Natural killer cell treated with Interleukin-12 subunit alpha and Interleukin-12 subunit beta and Interleukin-15 and Interleukin-18, amount 100 ng/mL, for 72 hours (primary cell): ENCODE measurements at regions not wholly inside any gene's neighbourhood (a gene's known extent, or its start where the extent isn't known, plus 50 kb on each side); places are given as distances from the start of the nearest gene placed in this dataset.
A peak's percentile ranks its signal among the peaks of the same experiment; 100 is the strongest.
"Not testable (repeated sequence)": the region's sequence is repeated elsewhere in the genome, so short reads cannot be mapped to it uniquely, and the experiment has no call there.

ENCODE experiments used
- ATAC-seq, 2 donors: fragments of 150-1000 bp; cut with Tn5 transposase in 1 of 2; sonication (Bioruptor Pico), chemical (Tn5 transposase) in 1 of 2; 2 replicates each; pipeline ENCODE4 v1.10.0; 2021
- DNase-seq: peaks from one replicate; pipeline ENCODE4 v3.0.0; 2022; ENCODE audit warnings: low spot score
- H3K27ac Mint-ChIP-seq, 2 donors: 1 replicate in 1 of 2; 2 replicates in 1 of 2; pipeline ENCODE4 v1.8.0; 2022; ENCODE audit warnings: mixed read lengths in 2 of 2, mild to moderate bottlenecking in 1 of 2, moderate library complexity in 1 of 2
- H3K27me3 Mint-ChIP-seq, 2 donors: 1 replicate in 1 of 2; 2 replicates in 1 of 2; pipeline ENCODE4 v1.8.0; 2022; ENCODE audit warnings: mixed read lengths in 2 of 2
- H3K36me3 Mint-ChIP-seq: one replicate; pipeline ENCODE4 v1.8.0; 2022; ENCODE audit warnings: mixed read lengths
- H3K4me1 Mint-ChIP-seq, 2 donors: 1 replicate in 1 of 2; 2 replicates in 1 of 2; pipeline ENCODE4 v1.8.0; 2022; ENCODE audit warnings: low read depth in 2 of 2, mixed read lengths in 2 of 2, mild to moderate bottlenecking in 1 of 2
- H3K4me3 Mint-ChIP-seq: one replicate; pipeline ENCODE4 v1.8.0; 2022; ENCODE audit warnings: mixed read lengths
- H3K9me3 Mint-ChIP-seq: 2 replicates; pipeline ENCODE4 v1.8.0; 2022; ENCODE audit warnings: mixed read lengths

DNA sequence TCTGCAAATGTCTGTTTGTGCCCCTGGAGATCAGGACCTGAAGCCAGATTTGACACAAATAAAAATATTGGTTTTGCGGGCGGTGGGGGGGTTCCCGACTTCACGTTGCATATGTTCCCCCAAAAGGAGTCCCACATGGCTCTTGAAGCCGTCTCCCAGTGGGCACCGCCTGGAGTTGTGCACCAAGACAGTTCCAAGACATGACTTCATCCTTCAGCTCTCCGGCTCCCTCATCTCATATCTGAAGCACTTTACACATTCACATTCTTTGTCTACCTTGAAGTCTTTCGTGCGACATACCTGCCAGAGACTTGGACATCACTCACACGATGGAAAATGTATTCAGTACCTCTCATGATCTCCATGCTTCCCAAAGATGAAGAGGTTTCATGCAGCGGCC lies 362.8 kb upstream of the FOXK1 start:
- peaks cover 4% of the 10 kb centered on the region in 2 donors for H3K27me3 Mint-ChIP-seq
- no peak for ATAC-seq
- H3K9me3 Mint-ChIP-seq: peaks cover 3% of the 10 kb centered on the region

DNA sequence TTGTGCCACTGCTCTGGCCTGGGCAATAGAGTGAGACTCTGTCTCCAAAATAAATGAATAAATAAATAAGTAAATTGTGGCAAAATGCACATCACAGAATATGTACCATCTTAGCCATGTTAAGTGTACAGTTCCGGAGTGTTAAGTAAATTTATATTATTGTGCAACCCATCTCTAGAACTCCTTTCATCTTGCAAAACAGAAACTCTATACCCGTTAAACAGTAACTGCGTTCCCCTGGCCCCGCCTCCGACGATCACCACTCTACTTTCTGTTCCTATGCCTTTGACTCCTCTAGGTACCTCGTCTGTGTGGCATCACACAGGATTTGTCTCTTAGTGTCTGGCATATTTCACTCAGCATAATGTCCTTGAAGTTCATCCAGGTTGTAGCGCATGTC lies 356.4 kb upstream of the FOXK1 start:
- no peak for DNase-seq
- H3K36me3 Mint-ChIP-seq: no peaks in the 10 kb centered on the region
- no peak for ATAC-seq
- no peak overlapping the region for H3K4me3 Mint-ChIP-seq
- no peaks in the 10 kb centered on the region for H3K27me3 Mint-ChIP-seq
- H3K9me3 Mint-ChIP-seq: no peaks in the 10 kb centered on the region
- no peaks in the 10 kb centered on the region for H3K4me1 Mint-ChIP-seq
- no peak overlapping the region for H3K27ac Mint-ChIP-seq

More for the DNA sequence above, 362.8 kb upstream of the FOXK1 start:
- no peak overlapping the region for H3K27ac Mint-ChIP-seq
- H3K36me3 Mint-ChIP-seq: no peaks in the 10 kb centered on the region
- no peaks in the 10 kb centered on the region for H3K4me1 Mint-ChIP-seq
- DNase-seq: no peak
- no peak overlapping the region for H3K4me3 Mint-ChIP-seq

DNA sequence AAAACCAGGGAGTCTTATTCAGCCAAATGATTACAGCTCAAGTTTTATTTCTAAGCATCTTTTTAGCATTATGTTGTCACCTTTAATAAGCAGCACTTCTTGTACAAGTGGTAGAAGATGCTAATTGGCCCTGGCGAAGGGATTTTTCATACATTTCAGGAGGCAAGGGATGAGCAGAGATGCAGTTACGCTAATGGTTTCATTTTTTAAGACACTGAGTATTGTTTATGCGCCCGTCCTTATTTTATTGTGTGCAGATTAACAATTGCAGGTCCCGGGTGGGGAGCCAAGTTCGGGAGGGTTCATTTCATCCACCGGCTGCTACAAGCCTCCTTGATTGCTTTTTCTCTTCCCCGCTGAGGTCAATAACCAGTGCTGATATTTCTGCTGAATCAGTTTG lies 350.4 kb upstream of the FOXK1 start:
- no peaks in the 10 kb centered on the region for H3K36me3 Mint-ChIP-seq
- no peaks in the 10 kb centered on the region for H3K9me3 Mint-ChIP-seq
- peaks cover 3 to 7% of the 10 kb centered on the region in 2 donors for H3K27me3 Mint-ChIP-seq
- H3K27ac Mint-ChIP-seq: no peak overlapping the region
- ATAC-seq (no peak), DNase-seq (no peak)
- no peak overlapping the region for H3K4me3 Mint-ChIP-seq
- no peaks in the 10 kb centered on the region for H3K4me1 Mint-ChIP-seq

DNA sequence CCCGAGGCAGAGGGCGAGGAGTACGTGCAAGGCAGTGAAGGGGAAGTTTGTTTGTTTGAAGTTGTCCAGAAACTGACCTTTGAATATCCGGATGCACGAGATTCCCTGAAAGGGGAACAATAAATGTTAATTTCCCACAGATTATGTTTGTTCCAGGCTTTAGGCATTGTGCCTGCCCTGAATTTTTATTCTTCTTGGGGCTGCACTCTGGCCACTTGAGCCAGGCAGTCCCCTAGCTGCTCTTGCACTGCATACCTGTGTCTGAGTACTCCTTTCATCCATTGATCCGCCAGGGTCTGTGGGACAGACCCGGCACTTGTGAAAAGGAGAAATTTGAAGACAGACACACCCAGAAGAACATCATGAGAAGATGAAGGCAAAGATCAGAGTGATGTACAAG lies 343.5 kb upstream of the FOXK1 start:
- Mint-ChIP-seq H3K36me3 (no peaks in the 10 kb centered on the region), H3K4me1 (no peaks in the 10 kb centered on the region), H3K27me3 (peaks cover 3 to 7% of the 10 kb centered on the region in 2 donors), H3K27ac (no peak overlapping the region), H3K9me3 (peaks cover 4% of the 10 kb centered on the region), H3K4me3 (no peak overlapping the region)
- DNase-seq (no peak), ATAC-seq (no peak)

DNA sequence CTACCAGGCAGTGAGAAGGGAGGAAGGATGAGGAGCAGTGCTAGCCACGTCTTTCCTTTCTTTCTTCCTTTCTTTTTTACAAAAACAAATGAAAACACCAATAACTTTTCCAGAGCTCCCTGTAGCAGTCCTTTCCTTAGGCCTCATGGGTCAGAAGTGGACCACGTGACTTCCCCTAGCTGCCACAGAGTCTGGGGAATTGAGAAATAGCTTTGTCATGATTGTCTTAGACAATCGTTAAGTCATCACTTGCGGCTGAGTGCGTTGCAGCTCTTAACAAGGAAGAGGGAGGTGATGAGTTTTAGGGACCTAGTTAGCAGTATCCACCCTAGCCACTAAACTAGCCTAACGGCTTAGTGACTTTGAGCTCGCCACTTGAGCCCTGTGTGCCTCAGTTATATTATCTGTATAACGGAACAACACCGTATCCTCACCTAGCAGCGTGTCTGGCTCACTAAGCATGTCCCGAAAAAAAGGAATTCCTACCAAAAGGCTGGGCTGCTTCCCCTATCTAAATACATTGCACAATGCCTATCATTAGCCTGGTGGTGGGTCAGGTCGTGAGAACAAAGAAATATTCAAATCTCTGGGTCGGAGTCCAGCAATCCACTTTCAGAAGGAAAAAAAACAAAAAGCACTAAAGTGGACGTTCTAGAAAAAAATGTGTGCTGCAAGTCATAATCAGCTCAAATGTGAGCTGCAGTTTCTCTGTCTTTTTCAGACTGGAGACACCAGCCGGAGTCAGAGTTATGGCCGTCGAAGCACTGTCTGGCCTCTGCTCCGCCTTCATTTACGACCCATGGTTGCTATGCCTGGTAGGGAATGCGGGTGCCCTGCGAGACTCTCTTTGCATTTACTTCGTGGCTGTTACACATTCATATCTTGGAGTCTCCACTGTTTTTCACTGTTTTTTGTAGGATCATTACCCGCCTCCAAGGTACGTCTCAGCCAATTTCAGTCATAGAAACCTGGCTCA lies 338.5 kb upstream of the FOXK1 start:
- peaks cover 0 to 3% of the 10 kb centered on the region in 2 donors for H3K27me3 Mint-ChIP-seq
- DNase-seq (no peak), ATAC-seq (no peak)
- H3K4me3 Mint-ChIP-seq: no peak overlapping the region
- peaks cover 7% of the 10 kb centered on the region for H3K9me3 Mint-ChIP-seq
- H3K36me3 Mint-ChIP-seq: peaks cover 5% of the 10 kb centered on the region
- no peak overlapping the region for H3K27ac Mint-ChIP-seq
- no peaks in the 10 kb centered on the region for H3K4me1 Mint-ChIP-seq

DNA sequence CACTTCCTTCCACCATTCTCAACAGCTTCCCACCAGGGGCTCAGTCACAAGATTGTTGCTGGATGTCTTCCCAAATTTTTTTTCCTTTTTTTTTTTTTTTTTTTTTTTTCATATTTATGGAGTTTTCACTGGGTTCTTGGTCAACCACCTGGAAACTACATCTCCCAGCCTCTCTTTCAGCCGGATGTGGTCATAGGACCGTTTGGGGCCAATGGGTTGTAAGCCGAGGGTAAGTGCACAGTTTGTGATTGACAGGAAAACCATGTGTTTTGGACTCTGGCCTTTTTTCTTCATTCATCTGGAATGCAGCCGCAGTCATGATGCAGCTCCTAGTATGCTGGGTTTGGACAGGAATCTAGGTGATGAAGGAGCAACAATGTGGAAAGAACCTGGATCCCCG lies 337.1 kb upstream of the FOXK1 start:
- no peak for ATAC-seq
- peaks cover 3 to 8% of the 10 kb centered on the region in 2 donors for H3K27me3 Mint-ChIP-seq
- no peaks in the 10 kb centered on the region for H3K4me1 Mint-ChIP-seq
- no peak overlapping the region for H3K4me3 Mint-ChIP-seq
- DNase-seq: no peak
- H3K36me3 Mint-ChIP-seq: peaks cover 5% of the 10 kb centered on the region
- H3K9me3 Mint-ChIP-seq: peaks cover 7% of the 10 kb centered on the region
- H3K27ac Mint-ChIP-seq: no peak overlapping the region

DNA sequence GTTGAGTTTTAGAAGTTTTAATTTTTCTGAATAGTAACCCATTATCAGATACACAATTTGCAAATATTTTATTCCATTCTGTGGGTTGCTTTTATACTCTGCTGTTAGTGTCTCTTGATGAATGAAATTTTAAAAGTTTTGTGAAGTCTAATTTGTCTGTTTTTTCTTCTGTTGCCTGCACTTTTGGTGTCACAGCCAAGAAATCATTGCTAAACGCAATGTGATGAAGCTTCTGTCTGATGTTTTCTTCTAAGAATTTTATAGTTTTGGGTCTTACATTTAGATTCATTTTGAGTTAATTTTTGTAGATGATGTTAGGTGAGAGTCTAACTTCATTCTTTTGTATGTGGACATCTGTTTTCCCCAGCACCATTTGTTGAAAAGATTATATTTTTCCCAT lies 330.0 kb upstream of the FOXK1 start:
- H3K27me3 Mint-ChIP-seq: peaks cover 6 to 8% of the 10 kb centered on the region in 2 donors
- no peak for DNase-seq
- no peak overlapping the region for H3K27ac Mint-ChIP-seq
- H3K9me3 Mint-ChIP-seq: no peaks in the 10 kb centered on the region
- H3K4me3 Mint-ChIP-seq: no peak overlapping the region
- no peak for ATAC-seq
- no peaks in the 10 kb centered on the region for H3K36me3 Mint-ChIP-seq
- no peaks in the 10 kb centered on the region for H3K4me1 Mint-ChIP-seq

DNA sequence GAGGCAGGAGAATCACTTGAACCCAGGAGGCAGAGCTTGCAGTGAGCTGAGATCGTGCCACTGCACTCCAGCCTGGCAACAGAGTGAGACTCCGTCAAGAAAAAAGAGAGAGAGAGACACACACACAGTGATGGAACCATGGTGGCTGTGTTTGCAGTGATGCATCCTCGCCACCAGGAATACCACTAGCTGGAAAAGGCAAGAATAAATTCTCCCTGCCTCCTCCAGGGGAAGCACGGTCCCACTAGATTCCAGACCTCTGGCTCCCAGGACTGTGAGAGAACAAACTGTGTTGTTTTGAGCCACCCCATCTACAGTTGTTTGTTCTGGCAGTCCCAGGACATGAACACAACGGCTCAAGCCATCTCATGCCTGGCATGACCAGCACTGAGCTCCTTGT lies 320.3 kb upstream of the FOXK1 start:
- H3K27ac Mint-ChIP-seq: no peak overlapping the region
- no peaks in the 10 kb centered on the region for H3K36me3 Mint-ChIP-seq
- H3K4me3 Mint-ChIP-seq: no peak overlapping the region
- H3K4me1 Mint-ChIP-seq: no peaks in the 10 kb centered on the region
- ATAC-seq (no peak), DNase-seq (no peak)
- peaks cover 0 to 6% of the 10 kb centered on the region in 2 donors for H3K27me3 Mint-ChIP-seq
- no peaks in the 10 kb centered on the region for H3K9me3 Mint-ChIP-seq

DNA sequence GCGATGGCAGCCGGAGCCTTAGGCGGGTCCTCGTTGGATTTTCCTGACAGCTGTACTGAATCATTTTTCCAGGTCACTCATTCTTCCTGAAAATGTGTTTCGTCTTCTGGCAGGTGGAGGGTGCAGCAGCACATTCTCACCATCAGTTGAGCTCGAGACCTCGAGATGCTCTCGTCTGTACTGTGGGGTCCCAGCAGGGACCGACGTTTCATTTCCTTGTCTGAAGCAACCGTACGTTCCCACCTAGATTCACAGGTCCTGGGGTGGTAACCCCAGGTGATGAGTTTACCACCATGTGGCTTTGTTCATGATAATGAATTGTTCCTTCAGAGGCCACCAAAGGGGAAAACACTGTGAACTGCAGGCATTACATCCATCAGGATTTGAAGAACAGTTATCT lies 298.5 kb upstream of the FOXK1 start:
- H3K4me3 Mint-ChIP-seq: no peak overlapping the region
- ATAC-seq: no peak
- no peak overlapping the region for H3K27ac Mint-ChIP-seq
- peaks cover 0 to 7% of the 10 kb centered on the region in 2 donors for H3K27me3 Mint-ChIP-seq
- H3K36me3 Mint-ChIP-seq: no peaks in the 10 kb centered on the region
- no peaks in the 10 kb centered on the region for H3K4me1 Mint-ChIP-seq
- no peak for DNase-seq
- H3K9me3 Mint-ChIP-seq: peaks cover 6% of the 10 kb centered on the region

DNA sequence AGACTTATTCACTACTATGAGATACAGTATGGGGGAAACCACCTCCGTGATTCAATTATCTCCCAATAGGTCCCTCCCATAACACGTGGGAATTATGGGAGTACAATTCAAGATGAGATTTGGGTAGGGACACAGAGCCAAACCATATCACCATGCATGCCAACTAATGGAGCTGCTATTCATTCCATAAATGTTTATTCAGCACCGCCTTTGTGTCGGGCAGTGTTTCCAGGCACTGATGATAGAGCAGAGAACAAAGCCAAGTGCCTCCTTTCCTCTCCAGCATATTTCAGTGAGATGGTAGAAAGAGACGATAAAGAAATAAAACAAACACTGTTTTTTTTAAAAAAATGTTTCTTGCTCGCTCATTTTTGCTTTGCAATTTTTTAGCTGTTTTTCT lies 295.9 kb upstream of the FOXK1 start:
- no peaks in the 10 kb centered on the region for H3K4me1 Mint-ChIP-seq
- no peaks in the 10 kb centered on the region for H3K36me3 Mint-ChIP-seq
- no peak overlapping the region for H3K27ac Mint-ChIP-seq
- no peak for ATAC-seq
- H3K9me3 Mint-ChIP-seq: peaks cover 6% of the 10 kb centered on the region
- no peak for DNase-seq
- H3K4me3 Mint-ChIP-seq: no peak overlapping the region
- H3K27me3 Mint-ChIP-seq: peaks cover 9 to 10% of the 10 kb centered on the region in 2 donors

DNA sequence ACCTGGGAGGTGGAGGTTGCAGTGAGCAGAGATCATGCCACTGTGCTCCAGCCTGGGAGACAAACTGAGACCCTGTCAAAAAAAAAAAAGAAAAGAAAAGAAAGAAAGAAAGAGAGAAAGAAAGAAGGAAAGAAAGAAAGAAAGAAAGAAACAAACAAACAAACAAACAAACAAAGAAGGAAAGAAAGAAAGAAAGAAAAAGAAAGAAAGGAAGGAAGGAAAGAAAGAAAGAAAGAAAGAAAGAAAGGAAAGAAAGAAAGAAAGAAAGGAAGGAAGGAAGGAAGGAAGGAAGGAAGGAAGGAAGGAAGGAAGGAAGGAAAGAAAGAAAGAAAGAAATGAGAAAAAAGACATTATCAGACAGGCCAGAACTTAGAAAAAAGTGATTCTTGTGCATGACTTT lies 291.0 kb upstream of the FOXK1 start:
- not testable (repeated sequence) for H3K27ac Mint-ChIP-seq, H3K4me1 Mint-ChIP-seq, ATAC-seq, H3K9me3 Mint-ChIP-seq, DNase-seq, H3K4me3 Mint-ChIP-seq, H3K36me3 Mint-ChIP-seq
- peaks cover 7 to 20% of the 10 kb centered on the region in 2 donors for H3K27me3 Mint-ChIP-seq

DNA sequence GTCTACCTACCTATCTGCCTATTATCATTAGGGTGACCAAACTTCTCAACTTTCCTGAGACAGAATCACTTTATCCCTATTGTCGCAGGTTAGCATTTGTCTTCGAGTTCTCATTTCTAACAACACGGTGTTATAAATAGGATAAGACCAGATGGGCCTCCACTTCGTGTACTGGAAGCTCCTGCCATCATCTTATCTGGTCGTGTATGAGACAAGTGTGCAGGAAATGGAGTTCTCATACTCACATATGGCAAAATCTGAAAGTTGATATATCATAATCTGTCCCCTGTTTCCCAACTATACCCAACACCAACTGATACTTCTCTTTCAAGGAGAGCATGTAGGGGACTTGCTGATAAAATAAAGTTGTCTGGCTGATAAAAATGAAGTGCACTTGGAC lies 287.4 kb upstream of the FOXK1 start:
- no peaks in the 10 kb centered on the region for H3K4me1 Mint-ChIP-seq
- H3K4me3 Mint-ChIP-seq: no peak overlapping the region
- DNase-seq: no peak
- H3K27ac Mint-ChIP-seq: no peak overlapping the region
- ATAC-seq: no peak
- peaks cover 3% of the 10 kb centered on the region for H3K9me3 Mint-ChIP-seq
- H3K36me3 Mint-ChIP-seq: no peaks in the 10 kb centered on the region
- H3K27me3 Mint-ChIP-seq: peaks cover 11 to 20% of the 10 kb centered on the region in 2 donors

DNA sequence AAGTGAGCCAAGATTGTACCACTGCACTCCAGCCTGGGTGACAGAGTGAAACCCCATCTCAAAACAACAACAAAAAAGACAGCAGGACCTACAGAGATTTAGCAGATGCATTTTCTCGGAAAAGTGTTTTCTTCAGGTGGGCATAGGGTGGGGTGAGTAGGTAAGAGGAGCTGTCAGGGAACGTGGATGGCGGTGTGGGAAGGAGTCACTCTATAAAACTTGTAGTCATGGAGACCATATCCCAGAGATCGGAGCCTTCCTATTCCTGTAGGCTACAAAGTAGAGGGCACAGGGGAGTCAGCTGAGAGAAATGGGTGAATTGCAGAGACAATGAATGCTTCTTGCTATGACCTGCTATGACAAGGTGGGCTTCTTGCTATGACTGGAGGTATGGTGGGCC lies 283.0 kb upstream of the FOXK1 start:
- no peaks in the 10 kb centered on the region for H3K36me3 Mint-ChIP-seq
- peak in 1 of 2 donors; percentile 6 for ATAC-seq
- H3K9me3 Mint-ChIP-seq: peaks cover 7% of the 10 kb centered on the region
- H3K27me3 Mint-ChIP-seq: peaks cover 7 to 16% of the 10 kb centered on the region in 2 donors
- no peak overlapping the region for H3K4me3 Mint-ChIP-seq
- H3K4me1 Mint-ChIP-seq: peaks cover 0 to 3% of the 10 kb centered on the region in 2 donors
- no peak for DNase-seq
- H3K27ac Mint-ChIP-seq: no peak overlapping the region

DNA sequence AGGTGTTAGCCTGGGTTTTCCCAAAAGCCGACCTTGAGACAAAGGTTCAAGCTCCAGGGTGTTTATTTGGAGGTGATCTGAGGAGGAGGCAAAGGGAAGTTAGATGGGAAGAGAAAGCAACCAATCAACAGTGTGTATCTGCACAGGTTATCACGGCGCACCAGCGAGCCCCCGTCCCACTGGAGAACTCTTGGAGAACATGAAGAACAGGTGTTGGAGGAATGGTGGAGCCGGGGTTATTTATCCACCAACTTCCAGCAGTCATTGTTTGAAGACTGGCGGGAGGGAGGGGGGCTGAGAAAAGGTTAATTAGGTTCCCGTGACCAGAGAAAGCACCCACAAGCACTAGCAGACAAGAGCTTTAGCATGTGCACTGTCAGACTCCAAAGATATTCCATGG lies 282.5 kb upstream of the FOXK1 start:
- Mint-ChIP-seq H3K4me1 (peaks cover 0 to 3% of the 10 kb centered on the region in 2 donors), H3K27ac (no peak overlapping the region), H3K9me3 (peaks cover 7% of the 10 kb centered on the region), H3K4me3 (no peak overlapping the region), H3K36me3 (no peaks in the 10 kb centered on the region), H3K27me3 (peaks cover 2 to 18% of the 10 kb centered on the region in 2 donors)
- ATAC-seq: no peak
- no peak for DNase-seq
